ENCODE measurements at regions not wholly inside any gene's neighbourhood (a gene's known extent, or its start where the extent isn't known, plus 50 kb on each side); places are given as distances from the start of the nearest gene placed in this dataset.

DNA sequence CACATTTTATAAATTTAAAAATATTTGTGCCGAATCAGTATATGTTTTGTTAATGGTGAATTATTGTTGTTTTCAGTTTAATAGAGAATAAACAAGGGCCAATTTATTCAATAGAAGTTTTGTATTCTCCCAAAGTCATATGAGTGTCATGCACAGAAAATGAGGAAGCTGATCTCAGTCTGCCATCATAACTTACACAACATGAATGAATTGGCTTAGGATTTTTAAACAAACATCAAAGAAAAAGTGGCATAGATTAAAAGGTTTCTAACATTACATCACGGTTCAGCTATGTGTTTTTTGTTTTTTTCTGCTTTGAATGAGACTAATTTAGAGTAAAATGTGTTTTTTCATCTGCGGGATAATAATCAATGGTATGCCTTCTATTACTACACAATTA is 123.4 kb upstream of the CTNNA2 start:
- TF ChIP-seq, protein P1, sequence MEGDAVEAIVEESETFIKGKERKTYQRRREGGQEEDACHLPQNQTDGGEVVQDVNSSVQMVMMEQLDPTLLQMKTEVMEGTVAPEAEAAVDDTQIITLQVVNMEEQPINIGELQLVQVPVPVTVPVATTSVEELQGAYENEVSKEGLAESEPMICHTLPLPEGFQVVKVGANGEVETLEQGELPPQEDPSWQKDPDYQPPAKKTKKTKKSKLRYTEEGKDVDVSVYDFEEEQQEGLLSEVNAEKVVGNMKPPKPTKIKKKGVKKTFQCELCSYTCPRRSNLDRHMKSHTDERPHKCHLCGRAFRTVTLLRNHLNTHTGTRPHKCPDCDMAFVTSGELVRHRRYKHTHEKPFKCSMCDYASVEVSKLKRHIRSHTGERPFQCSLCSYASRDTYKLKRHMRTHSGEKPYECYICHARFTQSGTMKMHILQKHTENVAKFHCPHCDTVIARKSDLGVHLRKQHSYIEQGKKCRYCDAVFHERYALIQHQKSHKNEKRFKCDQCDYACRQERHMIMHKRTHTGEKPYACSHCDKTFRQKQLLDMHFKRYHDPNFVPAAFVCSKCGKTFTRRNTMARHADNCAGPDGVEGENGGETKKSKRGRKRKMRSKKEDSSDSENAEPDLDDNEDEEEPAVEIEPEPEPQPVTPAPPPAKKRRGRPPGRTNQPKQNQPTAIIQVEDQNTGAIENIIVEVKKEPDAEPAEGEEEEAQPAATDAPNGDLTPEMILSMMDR (IDR thresholded peaks at IDR 0.05; ENCODE audit: low read depth, low read length, missing input control) = no peak
- TF ChIP-seq RAD21 (IDR thresholded peaks at IDR 0.05) (no peak), REST (IDR thresholded peaks at IDR 0.05) (no peak), GABPA (IDR thresholded peaks at IDR 0.05 in 1 of 2, conservative IDR thresholded peaks at IDR 0.05 in 1 of 2) (no peak), EGR1 (IDR thresholded peaks at IDR 0.05; ENCODE audit: low read depth in 2 of 2) (no peak), TAF1 (conservative IDR thresholded peaks at IDR 0.05) (no peak)
- TF ChIP-seq, protein P2, sequence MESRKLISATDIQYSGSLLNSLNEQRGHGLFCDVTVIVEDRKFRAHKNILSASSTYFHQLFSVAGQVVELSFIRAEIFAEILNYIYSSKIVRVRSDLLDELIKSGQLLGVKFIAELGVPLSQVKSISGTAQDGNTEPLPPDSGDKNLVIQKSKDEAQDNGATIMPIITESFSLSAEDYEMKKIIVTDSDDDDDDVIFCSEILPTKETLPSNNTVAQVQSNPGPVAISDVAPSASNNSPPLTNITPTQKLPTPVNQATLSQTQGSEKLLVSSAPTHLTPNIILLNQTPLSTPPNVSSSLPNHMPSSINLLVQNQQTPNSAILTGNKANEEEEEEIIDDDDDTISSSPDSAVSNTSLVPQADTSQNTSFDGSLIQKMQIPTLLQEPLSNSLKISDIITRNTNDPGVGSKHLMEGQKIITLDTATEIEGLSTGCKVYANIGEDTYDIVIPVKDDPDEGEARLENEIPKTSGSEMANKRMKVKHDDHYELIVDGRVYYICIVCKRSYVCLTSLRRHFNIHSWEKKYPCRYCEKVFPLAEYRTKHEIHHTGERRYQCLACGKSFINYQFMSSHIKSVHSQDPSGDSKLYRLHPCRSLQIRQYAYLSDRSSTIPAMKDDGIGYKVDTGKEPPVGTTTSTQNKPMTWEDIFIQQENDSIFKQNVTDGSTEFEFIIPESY (IDR thresholded peaks at IDR 0.05) = no peak
- TF ChIP-seq, protein P3, sequence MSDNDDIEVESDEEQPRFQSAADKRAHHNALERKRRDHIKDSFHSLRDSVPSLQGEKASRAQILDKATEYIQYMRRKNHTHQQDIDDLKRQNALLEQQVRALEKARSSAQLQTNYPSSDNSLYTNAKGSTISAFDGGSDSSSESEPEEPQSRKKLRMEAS (IDR thresholded peaks at IDR 0.05) = no peak
